WTC11 (cell line): ENCODE measurements at regions not wholly inside any gene's neighbourhood (a gene's known extent, or its start where the extent isn't known, plus 50 kb on each side); places are given as distances from the start of the nearest gene placed in this dataset.

Experiments used
- ATAC-seq: fragments of 200-7000 bp; cut with Tn5 transposase; 2 replicates; pipeline ENCODE4 v1.10.0; 2021; ENCODE audit warnings: mild to moderate bottlenecking, moderate library complexity
- CTCF ChIA-PET: fragments of 300-600 bp; sonication (Branson Sonifier 250); formaldehyde crosslinking; loops from one replicate; lab custom pipeline; 2021; ENCODE audit warnings: antibody characterized with exemption; lab: Charles Lee
- POLR2A ChIA-PET: fragments of 350-600 bp; sonication (Branson Sonifier 250); formaldehyde crosslinking; loops from one replicate; lab custom pipeline; 2021; ENCODE audit warnings: antibody characterized with exemption; lab: Charles Lee
- DNase-seq: peaks from one replicate; pipeline ENCODE4 v3.0.0; 2021; ENCODE audit warnings: low spot score
- H3K27ac Mint-ChIP-seq: 2 replicates; pipeline ENCODE4 v1.8.0; 2021; ENCODE audit warnings: mixed read lengths
- H3K27me3 Mint-ChIP-seq: 2 replicates; pipeline ENCODE4 v1.8.0; 2021; ENCODE audit warnings: low read depth, mild to moderate bottlenecking, moderate library complexity, mixed read lengths
- H3K36me3 Mint-ChIP-seq: 2 replicates; pipeline ENCODE4 v1.8.0; 2021; ENCODE audit warnings: mixed read lengths
- H3K4me1 Mint-ChIP-seq: 2 replicates; pipeline ENCODE4 v1.8.0; 2022; ENCODE audit warnings: mixed read lengths
- H3K4me3 Mint-ChIP-seq: 2 replicates; pipeline ENCODE4 v1.8.0; 2021; ENCODE audit warnings: mild to moderate bottlenecking, moderate library complexity, mixed read lengths
- H3K9me3 Mint-ChIP-seq: 2 replicates; pipeline ENCODE4 v1.8.0; 2021; ENCODE audit warnings: mixed read lengths
- ATF1 ChIP-seq: sonication (generic); formaldehyde crosslinking; IDR thresholded peaks from 2 replicates; pipeline ENCODE4 v1.8.1; 2023; ENCODE audit warnings: mild to moderate bottlenecking, moderate library complexity, missing genetic modification reagents
- ATF3 ChIP-seq: sonication (generic); formaldehyde crosslinking; conservative IDR thresholded peaks from 2 replicates; pipeline ENCODE4 v1.8.1; 2022; ENCODE audit warnings: mild to moderate bottlenecking, missing genetic modification reagents
- CBFB ChIP-seq: sonication (generic); formaldehyde crosslinking; IDR thresholded peaks from 2 replicates; pipeline ENCODE4 v1.8.1; 2022; ENCODE audit warnings: mild to moderate bottlenecking, low read depth, missing genetic modification reagents
- CREB1 ChIP-seq: sonication (generic); formaldehyde crosslinking; IDR thresholded peaks from 2 replicates; pipeline ENCODE4 v1.8.0; 2023; ENCODE audit warnings: mild to moderate bottlenecking, missing genetic modification reagents
- FOXP4 ChIP-seq: sonication (generic); formaldehyde crosslinking; IDR thresholded peaks from 2 replicates; pipeline ENCODE4 v1.8.0; 2022; ENCODE audit warnings: mild to moderate bottlenecking, missing genetic modification reagents
- MLX ChIP-seq: sonication (generic); formaldehyde crosslinking; IDR thresholded peaks from 2 replicates; pipeline ENCODE4 v1.8.1; 2023; ENCODE audit warnings: mild to moderate bottlenecking, missing genetic modification reagents, moderate library complexity
- MYBL2 ChIP-seq: sonication (generic); formaldehyde crosslinking; IDR thresholded peaks from 2 replicates; pipeline ENCODE4 v1.8.1; 2023; ENCODE audit warnings: mild to moderate bottlenecking, moderate library complexity, missing genetic modification reagents
- NFATC4 ChIP-seq: fragments of 250-450 bp; sonication (Bioruptor Pico); IDR thresholded peaks from 2 replicates; pipeline ENCODE4 v1.9.0; 2021; ENCODE audit warnings: mild to moderate bottlenecking
- NFYB ChIP-seq: sonication (generic); formaldehyde crosslinking; conservative IDR thresholded peaks from 2 replicates; pipeline ENCODE4 v1.8.0; 2022; ENCODE audit warnings: low read depth, missing genetic modification reagents
- NR1H2 ChIP-seq: sonication (generic); formaldehyde crosslinking; IDR thresholded peaks from 2 replicates; pipeline ENCODE4 v1.9.0; 2021; ENCODE audit warnings: mild to moderate bottlenecking, moderate library complexity, missing genetic modification reagents
- NR3C1 ChIP-seq: sonication (generic); formaldehyde crosslinking; conservative IDR thresholded peaks from 2 replicates; pipeline ENCODE4 v1.8.1; 2023; ENCODE audit warnings: low read depth, mild to moderate bottlenecking, missing genetic modification reagents
- RELA ChIP-seq: sonication (generic); formaldehyde crosslinking; IDR thresholded peaks from 2 replicates; pipeline ENCODE4 v1.8.1; 2022; ENCODE audit warnings: missing genetic modification reagents, mild to moderate bottlenecking, borderline replicate concordance
- SP1 ChIP-seq: sonication (generic); formaldehyde crosslinking; conservative IDR thresholded peaks from 2 replicates; pipeline ENCODE4 v1.8.1; 2022; ENCODE audit warnings: missing genetic modification reagents
- TCF7 ChIP-seq: sonication (generic); formaldehyde crosslinking; IDR thresholded peaks from 2 replicates; pipeline ENCODE4 v1.8.0; 2022; ENCODE audit warnings: mild to moderate bottlenecking, low read depth, missing genetic modification reagents, moderate library complexity
- ZBTB21 ChIP-seq: sonication (generic); formaldehyde crosslinking; IDR thresholded peaks from 2 replicates; pipeline ENCODE4 v1.8.1; 2023; ENCODE audit warnings: mild to moderate bottlenecking, missing genetic modification reagents, borderline replicate concordance
- ZNF317 ChIP-seq: sonication (generic); formaldehyde crosslinking; IDR thresholded peaks from 2 replicates; pipeline ENCODE4 v1.8.1; 2023; ENCODE audit warnings: low read depth, mild to moderate bottlenecking, moderate library complexity, missing genetic modification reagents, borderline replicate concordance

GRCh38 chr5:35281613-35282012 is 51.3 kb upstream of the PRLR start:
- Mint-ChIP-seq H3K27me3 (peaks cover 2% of the 10 kb centered on the region; the same call in 1 of the 2 replicates), H3K36me3 (peaks cover 38% of the 10 kb centered on the region), H3K27ac (no peak overlapping the region), H3K4me1 (no peaks in the 10 kb centered on the region), H3K9me3 (peaks cover 59% of the 10 kb centered on the region), H3K4me3 (no peak overlapping the region)
- ChIA-PET CTCF (no interaction called here), POLR2A (no interaction called here)
- no peak for TF ChIP-seq ZBTB21 (CRISPR knock-in tag)
- TF ChIP-seq NFATC4 (CRISPR knock-in tag), result no peak
- TF ChIP-seq CREB1 (CRISPR knock-in tag), result no peak
- no peak for TF ChIP-seq NFYB (CRISPR knock-in tag)
- no peak for TF ChIP-seq RELA (CRISPR knock-in tag)
- TF ChIP-seq ZNF317 (CRISPR knock-in tag), result no peak
- TF ChIP-seq FOXP4 (CRISPR knock-in tag), result no peak
- TF ChIP-seq TCF7, result no peak
- TF ChIP-seq NR1H2 (CRISPR knock-in tag), result no peak
- TF ChIP-seq MLX (CRISPR knock-in tag), result no peak
- TF ChIP-seq NR3C1 (CRISPR knock-in tag), result no peak
- no peak for TF ChIP-seq ATF1 (CRISPR knock-in tag)
- no peak for TF ChIP-seq MYBL2 (CRISPR knock-in tag)
- no peak for TF ChIP-seq ATF3 (CRISPR knock-in tag)
- TF ChIP-seq SP1 (CRISPR knock-in tag), result no peak
- TF ChIP-seq CBFB, result no peak
- DNase-seq, result no peak
- no peak for ATAC-seq
